SK-N-SH (cell line): ENCODE measurements at regions not wholly inside any gene's neighbourhood (a gene's known extent, or its start where the extent isn't known, plus 50 kb on each side); places are given as distances from the start of the nearest gene placed in this dataset.

ENCODE experiments used
- CTCF ChIA-PET: fragments of 300-600, 350-600 bp; formaldehyde crosslinking; extraction: SDS; loops from one replicate; lab custom pipeline; 2021; lab: Yijun Ruan, JAX
- POLR2A ChIA-PET: fragments of 350-600 bp; sonication (Branson Sonifier 250); formaldehyde crosslinking; extraction: SDS; loops from one replicate; lab custom pipeline; 2020; ENCODE audit warnings: antibody characterized with exemption, inconsistent platforms; lab: Yijun Ruan, JAX
- DNase-seq: peaks from one replicate; pipeline ENCODE4 v3.0.0; 2012
- H2AFZ ChIP-seq: fragments of 200-600 bp; sonication (generic); 2 replicates; pipeline ENCODE4 v1.8.1; 2016; ENCODE audit warnings: antibody characterized with exemption, mild to moderate bottlenecking, low read depth
- H3F3A ChIP-seq: fragments of 200-600 bp; sonication (generic); replicated peaks from 2 replicates; pipeline ENCODE3; 2016; ENCODE audit warnings: antibody characterized with exemption, mild to moderate bottlenecking; ENCODE audit not compliant: insufficient read depth
- H3K27ac ChIP-seq, 2 experiments: fragments of 200-500 bp in 1 of 2; fragments of 200-600 bp in 1 of 2; sonication (Bioruptor generic) in 1 of 2; sonication (generic), shearing (Covaris generic) in 1 of 2; 2 replicates each; pipeline versions ENCODE4 v1.5.1 to v1.6.1; 2014 to 2016; ENCODE audit warnings: low read depth in 2 of 2, inconsistent platforms in 1 of 2, low read length in 1 of 2, mild to moderate bottlenecking in 1 of 2, mixed read lengths in 1 of 2
- H3K27me3 ChIP-seq: fragments of 200-600 bp; sonication (generic), shearing (Covaris generic); 2 replicates; pipeline ENCODE4 v1.6.1; 2016; ENCODE audit warnings: mixed run types; ENCODE audit not compliant: insufficient read depth
- H3K36me3 ChIP-seq, 2 experiments: fragments of 200-500 bp in 1 of 2; fragments of 200-600 bp in 1 of 2; sonication (Bioruptor generic) in 1 of 2; sonication (generic) in 1 of 2; replicated peaks in 1 of 2; 2 replicates each; pipeline versions ENCODE3 to v1.5.1; 2014 to 2016; ENCODE audit warnings: low read length in 1 of 2, mild to moderate bottlenecking in 1 of 2; ENCODE audit not compliant: insufficient read depth in 2 of 2, control insufficient read depth in 1 of 2
- H3K4me1 ChIP-seq, 2 experiments: fragments of 200-500 bp in 1 of 2; fragments of 200-600 bp in 1 of 2; sonication (Bioruptor generic) in 1 of 2; sonication (generic), shearing (Covaris generic) in 1 of 2; 2 replicates each; pipeline versions ENCODE4 v1.5.1 to v1.6.1; 2014 to 2016; ENCODE audit warnings: low read depth in 1 of 2, low read length in 1 of 2, mixed run types in 1 of 2; ENCODE audit not compliant: insufficient read depth in 2 of 2, control insufficient read depth in 1 of 2
- H3K4me2 ChIP-seq: fragments of 200-600 bp; sonication (generic), shearing (Covaris generic); 2 replicates; pipeline ENCODE4 v1.6.1; 2017; ENCODE audit warnings: mixed run types
- H3K4me3 ChIP-seq, 2 experiments: fragments of 200-500 bp in 1 of 2; fragments of 200-600 bp in 1 of 2; sonication (Bioruptor generic) in 1 of 2; sonication (generic), shearing (Covaris generic) in 1 of 2; 2 replicates each; pipeline versions ENCODE4 v1.5.1 to v1.8.1; 2014 to 2016; ENCODE audit warnings: low read depth in 2 of 2, inconsistent platforms in 1 of 2, low read length in 1 of 2, mild to moderate bottlenecking in 1 of 2, mixed read lengths in 1 of 2, moderate library complexity in 1 of 2
- H3K79me2 ChIP-seq: fragments of 200-600 bp; sonication (generic); 2 replicates; pipeline ENCODE4 v1.8.1; 2017; ENCODE audit warnings: mild to moderate bottlenecking; ENCODE audit not compliant: insufficient read depth
- H3K9ac ChIP-seq: fragments of 200-600 bp; sonication (generic); 2 replicates; pipeline ENCODE4 v1.6.1; 2017; ENCODE audit warnings: mixed run types
- H3K9me2 ChIP-seq: fragments of 200-600 bp; sonication (generic); 2 replicates; pipeline ENCODE4 v1.6.1; 2017; ENCODE audit warnings: mixed run types
- H3K9me3 ChIP-seq: fragments of 200-600 bp; sonication (generic); 2 replicates; pipeline ENCODE4 v1.6.1; 2017; ENCODE audit warnings: mixed run types, mild to moderate bottlenecking, moderate library complexity
- H4K20me1 ChIP-seq: fragments of 200-600 bp; sonication (generic); 2 replicates; pipeline ENCODE4 v1.6.1; 2017; ENCODE audit warnings: mild to moderate bottlenecking, mixed run types; ENCODE audit not compliant: insufficient read depth
- CHD2 ChIP-seq: fragments of 150-350 bp; IDR thresholded peaks from 2 replicates; pipeline ENCODE4 v1.6.1; 2018; ENCODE audit warnings: low read length; ENCODE audit not compliant: partially characterized antibody
- EP300 ChIP-seq, 2 experiments: IDR thresholded peaks; 2 replicates each; pipeline versions ENCODE4 v1.4.0 to v1.6.1; 2012; ENCODE audit warnings: borderline replicate concordance in 1 of 2, low read depth in 1 of 2, low read length in 1 of 2
- FOSL2 ChIP-seq: IDR thresholded peaks from 2 replicates; pipeline ENCODE4 v1.4.0; 2012; ENCODE audit warnings: low read depth, mild to moderate bottlenecking, moderate library complexity, borderline replicate concordance
- FOXJ3 ChIP-seq: sonication (generic); formaldehyde crosslinking; IDR thresholded peaks from 2 replicates; pipeline ENCODE4 v1.5.1; 2020; ENCODE audit warnings: mild to moderate bottlenecking, missing genetic modification reagents
- GABPA ChIP-seq: IDR thresholded peaks from 2 replicates; pipeline ENCODE4 v1.4.0; 2012; ENCODE audit warnings: low read depth, mild to moderate bottlenecking
- GATA2 ChIP-seq: sonication (generic); formaldehyde crosslinking; IDR thresholded peaks from 2 replicates; pipeline ENCODE4 v1.5.0; 2020; ENCODE audit warnings: mild to moderate bottlenecking, missing genetic modification reagents
- JUND ChIP-seq: IDR thresholded peaks from 2 replicates; pipeline ENCODE4 v1.4.0; 2012
- MEF2A ChIP-seq: IDR thresholded peaks from 2 replicates; pipeline ENCODE4 v1.4.0; 2012; ENCODE audit warnings: low read depth, borderline replicate concordance
- POLR2AphosphoS5 ChIP-seq: IDR thresholded peaks from 2 replicates; pipeline ENCODE4 v1.6.1; 2012; ENCODE audit warnings: low read depth, low read length
- RAD21 ChIP-seq: IDR thresholded peaks from 2 replicates; pipeline ENCODE4 v1.6.1; 2012; ENCODE audit warnings: mild to moderate bottlenecking, low read length
- RCOR1 ChIP-seq: fragments of 150-350 bp; IDR thresholded peaks from 2 replicates; pipeline ENCODE4 v1.6.1; 2017; ENCODE audit warnings: antibody characterized with exemption, low read length
- RXRA ChIP-seq: IDR thresholded peaks from 2 replicates; pipeline ENCODE4 v1.4.0; 2012; ENCODE audit warnings: low read depth, mild to moderate bottlenecking, borderline replicate concordance
- TAF1 ChIP-seq: IDR thresholded peaks from 2 replicates; pipeline ENCODE4 v1.6.1; 2012; ENCODE audit warnings: low read depth, mild to moderate bottlenecking, low read length, moderate library complexity, borderline replicate concordance
- TEAD4 ChIP-seq: IDR thresholded peaks from 2 replicates; pipeline ENCODE4 v1.4.0; 2012; ENCODE audit warnings: mild to moderate bottlenecking, borderline replicate concordance; ENCODE audit not compliant: insufficient read depth
- WGBS: methylation state at CpG from one replicate; pipeline ENCODE4 v1.1.6; 2017; ENCODE audit warnings: low lambda C conversion rate; 5-methylcytosine and 5-hydroxymethylcytosine counted together
- TF ChIP-seq, protein P1 (sequence below): IDR thresholded peaks from 2 replicates; pipeline ENCODE4 v1.6.1; 2012; ENCODE audit warnings: mild to moderate bottlenecking, low read depth, low read length, moderate library complexity
- TF ChIP-seq, protein P2 (sequence below): fragments of 200-600 bp; sonication (generic); IDR thresholded peaks from 2 replicates; pipeline ENCODE4 v1.6.1; 2017; ENCODE audit warnings: antibody characterized with exemption, mild to moderate bottlenecking, moderate library complexity
- TF ChIP-seq, protein P3 (sequence below): IDR thresholded peaks from 2 replicates; pipeline ENCODE4; 2012

DNA sequence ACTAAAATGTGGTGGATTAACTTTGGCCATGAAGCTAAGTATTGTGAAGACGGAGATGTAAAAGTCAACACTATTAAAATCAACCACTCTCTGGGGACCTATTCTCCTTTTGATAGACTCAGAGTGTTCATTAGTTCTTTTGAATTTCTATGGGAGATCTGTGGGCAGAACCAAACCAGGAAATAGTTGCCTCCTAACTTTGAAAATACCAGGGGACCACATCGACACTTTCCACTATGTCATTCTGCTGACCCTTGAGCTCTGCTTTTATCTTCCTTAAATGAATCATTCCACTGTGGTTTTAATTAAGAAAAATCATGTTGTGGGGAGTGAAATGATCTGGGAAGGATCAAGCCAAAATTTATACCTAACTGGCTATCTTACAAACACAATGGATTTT lies 960.5 kb downstream of the GATA3 start:
- H3K4me2 ChIP-seq: no peak overlapping the region
- no peaks in the 10 kb centered on the region for H3K79me2 ChIP-seq
- H4K20me1 ChIP-seq: no peaks in the 10 kb centered on the region
- H3K4me1 ChIP-seq: peaks cover 0 to 11% of the 10 kb centered on the region in 2 experiments; a peak in 2 of 4 replicates
- no peak overlapping the region for H3K27ac ChIP-seq
- ChIA-PET POLR2A (no interaction called here), CTCF (interaction anchor here (0.6 kb wide), 1 partner anchor 28 kb away, joined by 4 read pairs; no protein-coding TSS in a partner anchor)
- TF ChIP-seq RAD21 (no peak), CHD2 (no peak), MEF2A (no peak), RCOR1 (no peak), GATA2 (no peak), GABPA (no peak)
- H3K9me2 ChIP-seq: 0 out of 2 replicates have a peak, but pooled peaks cover 6% of the 10 kb centered on the region
- peaks cover 14% of the 10 kb centered on the region for H3F3A ChIP-seq
- no peaks in the 10 kb centered on the region for H3K36me3 ChIP-seq
- DNase-seq: no peak
- WGBS: 74% methylated on average over 2 of the region's 2 CpGs
- H2AFZ ChIP-seq: no peak overlapping the region
- H3K4me3 ChIP-seq: no peak overlapping the region
- no peaks in the 10 kb centered on the region for H3K27me3 ChIP-seq
- no peak overlapping the region for H3K9ac ChIP-seq
- no peaks in the 10 kb centered on the region for H3K9me3 ChIP-seq

DNA sequence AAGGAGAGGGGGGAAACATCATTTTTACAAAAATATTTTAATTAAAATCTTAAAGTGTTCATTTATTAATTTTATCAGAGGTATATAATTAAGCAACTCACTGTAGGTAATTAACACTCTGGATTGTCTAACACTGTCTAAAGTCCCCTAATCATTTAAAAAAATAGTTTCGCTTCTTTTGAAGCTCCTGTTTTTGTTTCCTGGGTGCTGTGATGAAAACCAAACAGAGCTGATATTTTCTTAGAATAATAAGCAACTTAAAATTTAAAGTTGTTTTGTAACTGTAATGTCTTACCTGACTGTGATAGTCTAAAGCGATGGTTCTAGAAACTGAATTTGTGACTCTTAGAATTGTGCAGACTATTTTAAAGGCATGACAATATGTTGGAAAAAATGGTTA lies 961.0 kb downstream of the GATA3 start:
- POLR2A ChIA-PET: no interaction called here

More for the DNA sequence above, 961.0 kb downstream of the GATA3 start:
- no peaks in the 10 kb centered on the region for H3K27me3 ChIP-seq
- CTCF ChIA-PET: interaction anchor here (0.6 kb wide), 1 partner anchor 27 kb away, joined by 4 read pairs; no protein-coding TSS in a partner anchor
- H3K27ac ChIP-seq: no peak overlapping the region
- H3K9me3 ChIP-seq: no peaks in the 10 kb centered on the region
- peaks cover 14% of the 10 kb centered on the region for H3F3A ChIP-seq
- DNase-seq: no peak
- H3K9ac ChIP-seq: no peak overlapping the region
- H3K4me3 ChIP-seq: no peak overlapping the region
- H2AFZ ChIP-seq: no peak overlapping the region
- no peaks in the 10 kb centered on the region for H3K36me3 ChIP-seq
- H3K4me2 ChIP-seq: no peak overlapping the region
- no peak for TF ChIP-seq JUND
- no peak for TF ChIP-seq POLR2AphosphoS5
- no peak for TF ChIP-seq RXRA
- no peak for TF ChIP-seq FOXJ3
- TF ChIP-seq, protein P1, sequence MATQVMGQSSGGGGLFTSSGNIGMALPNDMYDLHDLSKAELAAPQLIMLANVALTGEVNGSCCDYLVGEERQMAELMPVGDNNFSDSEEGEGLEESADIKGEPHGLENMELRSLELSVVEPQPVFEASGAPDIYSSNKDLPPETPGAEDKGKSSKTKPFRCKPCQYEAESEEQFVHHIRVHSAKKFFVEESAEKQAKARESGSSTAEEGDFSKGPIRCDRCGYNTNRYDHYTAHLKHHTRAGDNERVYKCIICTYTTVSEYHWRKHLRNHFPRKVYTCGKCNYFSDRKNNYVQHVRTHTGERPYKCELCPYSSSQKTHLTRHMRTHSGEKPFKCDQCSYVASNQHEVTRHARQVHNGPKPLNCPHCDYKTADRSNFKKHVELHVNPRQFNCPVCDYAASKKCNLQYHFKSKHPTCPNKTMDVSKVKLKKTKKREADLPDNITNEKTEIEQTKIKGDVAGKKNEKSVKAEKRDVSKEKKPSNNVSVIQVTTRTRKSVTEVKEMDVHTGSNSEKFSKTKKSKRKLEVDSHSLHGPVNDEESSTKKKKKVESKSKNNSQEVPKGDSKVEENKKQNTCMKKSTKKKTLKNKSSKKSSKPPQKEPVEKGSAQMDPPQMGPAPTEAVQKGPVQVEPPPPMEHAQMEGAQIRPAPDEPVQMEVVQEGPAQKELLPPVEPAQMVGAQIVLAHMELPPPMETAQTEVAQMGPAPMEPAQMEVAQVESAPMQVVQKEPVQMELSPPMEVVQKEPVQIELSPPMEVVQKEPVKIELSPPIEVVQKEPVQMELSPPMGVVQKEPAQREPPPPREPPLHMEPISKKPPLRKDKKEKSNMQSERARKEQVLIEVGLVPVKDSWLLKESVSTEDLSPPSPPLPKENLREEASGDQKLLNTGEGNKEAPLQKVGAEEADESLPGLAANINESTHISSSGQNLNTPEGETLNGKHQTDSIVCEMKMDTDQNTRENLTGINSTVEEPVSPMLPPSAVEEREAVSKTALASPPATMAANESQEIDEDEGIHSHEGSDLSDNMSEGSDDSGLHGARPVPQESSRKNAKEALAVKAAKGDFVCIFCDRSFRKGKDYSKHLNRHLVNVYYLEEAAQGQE: no peak
- TF ChIP-seq TAF1: no peak
- no peak for TF ChIP-seq RAD21
- TF ChIP-seq, protein P2, sequence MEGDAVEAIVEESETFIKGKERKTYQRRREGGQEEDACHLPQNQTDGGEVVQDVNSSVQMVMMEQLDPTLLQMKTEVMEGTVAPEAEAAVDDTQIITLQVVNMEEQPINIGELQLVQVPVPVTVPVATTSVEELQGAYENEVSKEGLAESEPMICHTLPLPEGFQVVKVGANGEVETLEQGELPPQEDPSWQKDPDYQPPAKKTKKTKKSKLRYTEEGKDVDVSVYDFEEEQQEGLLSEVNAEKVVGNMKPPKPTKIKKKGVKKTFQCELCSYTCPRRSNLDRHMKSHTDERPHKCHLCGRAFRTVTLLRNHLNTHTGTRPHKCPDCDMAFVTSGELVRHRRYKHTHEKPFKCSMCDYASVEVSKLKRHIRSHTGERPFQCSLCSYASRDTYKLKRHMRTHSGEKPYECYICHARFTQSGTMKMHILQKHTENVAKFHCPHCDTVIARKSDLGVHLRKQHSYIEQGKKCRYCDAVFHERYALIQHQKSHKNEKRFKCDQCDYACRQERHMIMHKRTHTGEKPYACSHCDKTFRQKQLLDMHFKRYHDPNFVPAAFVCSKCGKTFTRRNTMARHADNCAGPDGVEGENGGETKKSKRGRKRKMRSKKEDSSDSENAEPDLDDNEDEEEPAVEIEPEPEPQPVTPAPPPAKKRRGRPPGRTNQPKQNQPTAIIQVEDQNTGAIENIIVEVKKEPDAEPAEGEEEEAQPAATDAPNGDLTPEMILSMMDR: no peak
- TF ChIP-seq EP300 (IDR thresholded peaks at IDR 0.05; ENCODE audit: borderline replicate concordance in 1 of 2, low read depth in 1 of 2, low read length in 1 of 2): no peak
- TF ChIP-seq FOSL2: no peak
- TF ChIP-seq, protein P3, sequence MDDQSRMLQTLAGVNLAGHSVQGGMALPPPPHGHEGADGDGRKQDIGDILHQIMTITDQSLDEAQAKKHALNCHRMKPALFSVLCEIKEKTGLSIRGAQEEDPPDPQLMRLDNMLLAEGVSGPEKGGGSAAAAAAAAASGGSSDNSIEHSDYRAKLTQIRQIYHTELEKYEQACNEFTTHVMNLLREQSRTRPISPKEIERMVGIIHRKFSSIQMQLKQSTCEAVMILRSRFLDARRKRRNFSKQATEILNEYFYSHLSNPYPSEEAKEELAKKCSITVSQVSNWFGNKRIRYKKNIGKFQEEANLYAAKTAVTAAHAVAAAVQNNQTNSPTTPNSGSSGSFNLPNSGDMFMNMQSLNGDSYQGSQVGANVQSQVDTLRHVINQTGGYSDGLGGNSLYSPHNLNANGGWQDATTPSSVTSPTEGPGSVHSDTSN: no peak
- no peak for TF ChIP-seq GABPA
- TF ChIP-seq TEAD4: no peak
- TF ChIP-seq MEF2A: no peak
- TF ChIP-seq, all 33 proteins: peak for 0
- Histone ChIP-seq H3K4me1 (peaks cover 0 to 11% of the 10 kb centered on the region in 2 experiments; a peak in 2 of 4 replicates), H4K20me1 (no peaks in the 10 kb centered on the region), H3K9me2 (0 out of 2 replicates have a peak, but pooled peaks cover 6% of the 10 kb centered on the region), H3K79me2 (no peaks in the 10 kb centered on the region)
- WGBS: 86% methylated on average over 2 of the region's 2 CpGs
